Endothelial cell of umbilical vein (primary cell): ENCODE measurements at regions not wholly inside any gene's neighbourhood (a gene's known extent, or its start where the extent isn't known, plus 50 kb on each side); places are given as distances from the start of the nearest gene placed in this dataset.

Experiments
- BruUV-seq: library from RNA; stranded (reverse); fragments of 400-500 nt; replicated peaks from 2 replicates; lab custom pipeline; 2021; lab: Mats Ljungman, UMichigan
- CTCF ChIA-PET: fragments of 300-600, 350-600 bp; sonication (Branson Sonifier 250); formaldehyde crosslinking; loops from one replicate; lab custom pipeline; 2021; ENCODE audit warnings: antibody characterized with exemption, inconsistent platforms; lab: Charles Lee
- POLR2A ChIA-PET: fragments of 300-600, 350-600 bp; sonication (Branson Sonifier 250); formaldehyde crosslinking; loops from one replicate; lab custom pipeline; 2021; ENCODE audit warnings: antibody characterized with exemption, inconsistent platforms; lab: Charles Lee
- DNase-seq: peaks from one replicate; pipeline ENCODE4 v3.0.0-alpha.2; 2011; ENCODE audit warnings: low read depth, low spot score
- FAIRE-seq: peaks from 2 replicates; lab custom pipeline; 2011; peaks lifted over from hg19 to GRCh38; lab: Jason Lieb, UNC
- H2AFZ ChIP-seq: 2 replicates; pipeline ENCODE4 v1.6.0; 2012; ENCODE audit warnings: low read depth, low read length, control low read depth, inconsistent platforms
- H3K27ac ChIP-seq: 2 replicates; pipeline ENCODE4 v1.5.1; 2011; ENCODE audit warnings: low read depth, mild to moderate bottlenecking, control low read depth, low read length, moderate library complexity; ENCODE audit not compliant: insufficient read depth
- H3K27me3 ChIP-seq, 2 experiments: 2 replicates each; pipeline versions ENCODE4 v1.6.0 to v1.6.1; 2011; ENCODE audit warnings: low read length in 2 of 2, mixed read lengths in 1 of 2; ENCODE audit not compliant: control insufficient read depth in 2 of 2, insufficient read depth in 2 of 2
- H3K36me3 ChIP-seq, 2 experiments: 2 replicates in 1 of 2; 3 replicates in 1 of 2; pipeline ENCODE4 v1.5.1; 2011; ENCODE audit warnings: low read length in 2 of 2, mild to moderate bottlenecking in 1 of 2, moderate library complexity in 1 of 2; ENCODE audit not compliant: control insufficient read depth in 2 of 2, insufficient read depth in 2 of 2; ENCODE audit errors: extremely low read depth in 1 of 2
- H3K4me1 ChIP-seq: 3 replicates; pipeline ENCODE4 v1.5.1; 2011; ENCODE audit warnings: mild to moderate bottlenecking, low read length; ENCODE audit not compliant: control insufficient read depth, insufficient read depth; ENCODE audit errors: extremely low read depth
- H3K4me2 ChIP-seq: 2 replicates; pipeline ENCODE4 v1.6.1; 2011; ENCODE audit warnings: low read length, control low read depth, mixed read lengths; ENCODE audit not compliant: insufficient read depth
- H3K4me3 ChIP-seq, 3 experiments: fragments of 200-600 bp in 1 of 3; sonication (generic), shearing (Covaris generic) in 1 of 3; replicated peaks in 1 of 3; 2 replicates each; pipeline ENCODE4 v1.5.1; 2011 to 2016; ENCODE audit warnings: control low read depth in 3 of 3, low read length in 3 of 3, mild to moderate bottlenecking in 2 of 3, inconsistent platforms in 1 of 3, low read depth in 1 of 3, moderate library complexity in 1 of 3; ENCODE audit not compliant: insufficient read depth in 1 of 3
- H3K79me2 ChIP-seq: 2 replicates; pipeline ENCODE4 v1.6.0; 2012; ENCODE audit warnings: low read length, inconsistent platforms; ENCODE audit not compliant: control insufficient read depth, insufficient read depth
- H3K9ac ChIP-seq: replicated peaks from 2 replicates; pipeline ENCODE3; 2011; ENCODE audit warnings: low read length, control low read depth; ENCODE audit not compliant: insufficient read depth; ENCODE audit errors: extremely low read depth
- H3K9me1 ChIP-seq: replicated peaks from 3 replicates; pipeline ENCODE4 v1.6.0; 2011; ENCODE audit warnings: mild to moderate bottlenecking, low read length; ENCODE audit not compliant: control insufficient read depth, insufficient read depth; ENCODE audit errors: extremely low read depth
- H3K9me3 ChIP-seq: replicated peaks from 2 replicates; pipeline ENCODE4 v1.5.1; 2012; ENCODE audit warnings: low read length, inconsistent platforms; ENCODE audit not compliant: control insufficient read depth, insufficient read depth
- H4K20me1 ChIP-seq: replicated peaks from 2 replicates; pipeline ENCODE3; 2011; ENCODE audit warnings: mild to moderate bottlenecking, low read length; ENCODE audit not compliant: control insufficient read depth, insufficient read depth; ENCODE audit errors: extremely low read depth
- EZH2 ChIP-seq: IDR thresholded peaks from 2 replicates; pipeline ENCODE4 v1.6.1; 2012; ENCODE audit warnings: borderline replicate concordance, low read depth, mild to moderate bottlenecking, moderate library complexity, low read length, inconsistent platforms; ENCODE audit not compliant: severe bottlenecking
- GATA2 ChIP-seq: IDR thresholded peaks from 2 replicates; pipeline ENCODE4 v1.7.0; 2011; ENCODE audit warnings: low read depth, mild to moderate bottlenecking, moderate library complexity, mixed read lengths, low read length; ENCODE audit not compliant: insufficient read length, insufficient read depth
- JUN ChIP-seq: IDR thresholded peaks from 2 replicates; pipeline ENCODE4 v1.6.1; 2011; ENCODE audit warnings: borderline replicate concordance, low read depth; ENCODE audit not compliant: insufficient read length, insufficient read depth
- MYC ChIP-seq: IDR thresholded peaks from one replicate; pipeline ENCODE4 v1.6.1; 2011; ENCODE audit warnings: mild to moderate bottlenecking, low read depth, low read length
- POLR2A ChIP-seq: IDR thresholded peaks from 2 replicates; pipeline ENCODE4 v1.6.1; 2012; ENCODE audit warnings: low read depth, mild to moderate bottlenecking, control low read depth, low read length
- POLR2AphosphoS5 ChIP-seq: IDR thresholded peaks from 2 replicates; pipeline ENCODE4 v1.6.1; 2012; ENCODE audit warnings: low read depth, mild to moderate bottlenecking, control low read depth, low read length, moderate library complexity; ENCODE audit not compliant: insufficient read depth
- dilution Hi-C: fragments of 300-500 bp; cut with MboI; formaldehyde crosslinking; loops from one replicate; pipeline ENCODE4 v1.15.0; 2019; ENCODE audit warnings: low sequenced_read_pairs; ENCODE audit not compliant: extremely low pct_ligation_motif_present
- intact Hi-C: fragments of 100-400 bp; cut with micrococcal nuclease; formaldehyde crosslinking; loops from one replicate; pipeline ENCODE4 v1.10.0; 2022
- TF ChIP-seq, protein P1 (sequence below): IDR thresholded peaks from 2 replicates; pipeline ENCODE4 v1.6.1; 2011; ENCODE audit not compliant: insufficient read depth, insufficient read length
- TF ChIP-seq, protein P2 (sequence below), 2 donors: IDR thresholded peaks; 1 replicate in 1 of 2; 2 replicates in 1 of 2; pipeline ENCODE4 v1.5.1; 2011; ENCODE audit warnings: low read length in 2 of 2, mild to moderate bottlenecking in 2 of 2, moderate library complexity in 2 of 2, control low read depth in 1 of 2, inconsistent platforms in 1 of 2, low read depth in 1 of 2; ENCODE audit not compliant: insufficient read depth in 1 of 2; ENCODE audit errors: extremely low read depth in 1 of 2

DNA sequence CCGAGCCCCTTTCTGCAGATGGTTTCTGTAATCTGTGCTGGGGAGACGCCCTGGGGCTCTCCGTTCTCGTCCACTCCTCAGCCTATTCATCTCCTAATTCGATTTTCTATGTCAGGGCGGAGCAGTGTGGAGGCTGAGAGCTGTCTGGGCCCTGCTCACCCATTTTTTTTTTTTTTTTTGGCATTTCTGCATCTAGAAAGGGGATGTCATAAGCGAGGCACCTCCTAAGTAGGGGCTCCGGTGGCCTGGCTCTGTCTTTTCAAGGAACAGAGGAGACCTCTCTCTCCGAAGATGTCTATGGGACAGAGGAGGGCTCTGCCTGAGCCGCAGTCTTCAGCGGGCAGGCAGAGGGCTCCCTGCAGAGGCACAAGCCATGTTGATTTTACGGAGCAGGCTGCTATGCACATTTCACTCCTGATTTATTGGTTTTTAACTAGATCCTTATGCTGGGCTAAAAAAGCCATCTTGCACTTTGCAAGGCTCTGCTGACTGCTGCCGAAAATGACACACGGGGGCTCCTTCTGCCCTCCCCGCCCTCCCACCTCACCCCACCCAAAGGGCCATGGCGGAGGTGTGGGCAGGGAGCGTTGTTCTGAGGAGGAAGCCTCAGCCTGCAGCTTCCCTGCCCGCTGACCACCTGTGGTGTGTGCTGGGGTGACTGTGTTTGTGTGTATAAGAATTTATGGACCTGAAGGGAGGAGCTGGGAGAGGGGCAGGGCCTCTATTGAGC lies 71.0 kb downstream of the FOXD2 start:
- FAIRE-seq (no peak), DNase-seq (no peak)
- Histone ChIP-seq H3K27me3 (peaks cover 41 to 47% of the 10 kb centered on the region in 2 experiments), H3K9me3 (no peaks in the 10 kb centered on the region), H2AFZ (no peak overlapping the region), H4K20me1 (no peaks in the 10 kb centered on the region), H3K4me3 (no peak overlapping the region), H3K36me3 (no peaks in the 10 kb centered on the region), H3K4me1 (no peaks in the 10 kb centered on the region), H3K79me2 (no peaks in the 10 kb centered on the region), H3K4me2 (no peak overlapping the region), H3K27ac (no peak overlapping the region), H3K9me1 (no peaks in the 10 kb centered on the region), H3K9ac (no peak overlapping the region)
- no TSS peak for BruUV-seq
- intact Hi-C loops, result no loop called here
- dilution Hi-C loops, result no loop called here
- POLR2A ChIA-PET, result no interaction called here
- CTCF ChIA-PET, result interaction anchor here (0.6 to 1.1 kb wide), 3 partner anchors 13 to 217 kb away, joined by 3 to 4 read pairs (median 4); no protein-coding TSS in a partner anchor
- no peak for TF ChIP-seq MYC
- TF ChIP-seq, protein P1, sequence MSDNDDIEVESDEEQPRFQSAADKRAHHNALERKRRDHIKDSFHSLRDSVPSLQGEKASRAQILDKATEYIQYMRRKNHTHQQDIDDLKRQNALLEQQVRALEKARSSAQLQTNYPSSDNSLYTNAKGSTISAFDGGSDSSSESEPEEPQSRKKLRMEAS, result no peak
- TF ChIP-seq EZH2, result peak; percentile 54

DNA sequence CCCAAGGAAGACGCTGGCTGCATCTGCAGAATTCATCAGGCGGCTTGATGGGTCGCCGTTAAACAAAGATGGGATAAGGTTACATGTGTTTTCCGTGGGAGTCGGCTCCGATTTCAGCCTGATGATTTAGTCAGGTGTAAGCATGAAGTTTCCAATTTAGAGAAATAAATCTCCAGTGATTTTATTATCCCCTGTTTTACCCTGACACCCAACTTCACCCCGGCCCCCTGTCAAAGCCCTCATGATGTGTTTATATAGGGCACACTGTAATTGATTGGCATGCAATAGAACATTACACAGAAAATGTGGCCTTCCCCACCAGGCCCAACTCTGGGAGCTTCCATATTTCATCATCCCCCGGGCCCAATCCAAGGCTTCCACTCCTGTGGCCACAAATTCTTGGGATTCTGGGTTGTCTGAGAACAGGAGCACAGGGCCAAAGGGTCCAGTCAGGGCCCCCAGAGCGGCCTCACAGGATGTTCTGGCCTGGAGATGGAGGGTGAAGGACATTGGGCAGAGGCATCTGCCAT lies 72.5 kb downstream of the FOXD2 start:
- POLR2A ChIA-PET, result no interaction called here
- no peaks in the 10 kb centered on the region for H4K20me1 ChIP-seq
- no TSS peak for BruUV-seq
- H3K4me2 ChIP-seq, result no peak overlapping the region
- H3K27me3 ChIP-seq, result peaks cover 40 to 47% of the 10 kb centered on the region in 2 experiments
- intact Hi-C loops, result no loop called here
- H3K27ac ChIP-seq, result no peak overlapping the region
- H3K9ac ChIP-seq, result no peak overlapping the region
- DNase-seq (no peak), FAIRE-seq (no peak)
- no peaks in the 10 kb centered on the region for H3K79me2 ChIP-seq
- no peak overlapping the region for H2AFZ ChIP-seq
- no peaks in the 10 kb centered on the region for H3K9me3 ChIP-seq
- TF ChIP-seq EZH2 (no peak), MYC (no peak), POLR2A (no peak), GATA2 (no peak), POLR2AphosphoS5 (no peak), JUN (no peak)
- TF ChIP-seq, protein P1, result no peak
- TF ChIP-seq, protein P2, sequence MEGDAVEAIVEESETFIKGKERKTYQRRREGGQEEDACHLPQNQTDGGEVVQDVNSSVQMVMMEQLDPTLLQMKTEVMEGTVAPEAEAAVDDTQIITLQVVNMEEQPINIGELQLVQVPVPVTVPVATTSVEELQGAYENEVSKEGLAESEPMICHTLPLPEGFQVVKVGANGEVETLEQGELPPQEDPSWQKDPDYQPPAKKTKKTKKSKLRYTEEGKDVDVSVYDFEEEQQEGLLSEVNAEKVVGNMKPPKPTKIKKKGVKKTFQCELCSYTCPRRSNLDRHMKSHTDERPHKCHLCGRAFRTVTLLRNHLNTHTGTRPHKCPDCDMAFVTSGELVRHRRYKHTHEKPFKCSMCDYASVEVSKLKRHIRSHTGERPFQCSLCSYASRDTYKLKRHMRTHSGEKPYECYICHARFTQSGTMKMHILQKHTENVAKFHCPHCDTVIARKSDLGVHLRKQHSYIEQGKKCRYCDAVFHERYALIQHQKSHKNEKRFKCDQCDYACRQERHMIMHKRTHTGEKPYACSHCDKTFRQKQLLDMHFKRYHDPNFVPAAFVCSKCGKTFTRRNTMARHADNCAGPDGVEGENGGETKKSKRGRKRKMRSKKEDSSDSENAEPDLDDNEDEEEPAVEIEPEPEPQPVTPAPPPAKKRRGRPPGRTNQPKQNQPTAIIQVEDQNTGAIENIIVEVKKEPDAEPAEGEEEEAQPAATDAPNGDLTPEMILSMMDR (IDR thresholded peaks at IDR 0.05; ENCODE audit: extremely low read depth in 1 of 2, insufficient read depth in 1 of 2, low read depth in 1 of 2, low read length in 2 of 2), result no peak
- H3K4me1 ChIP-seq, result no peaks in the 10 kb centered on the region
- dilution Hi-C loops, result no loop called here
- H3K36me3 ChIP-seq, result no peaks in the 10 kb centered on the region
- H3K4me3 ChIP-seq, result no peak overlapping the region
- no peaks in the 10 kb centered on the region for H3K9me1 ChIP-seq
- CTCF ChIA-PET, result no interaction called here
